Dermis blood vessel endothelial cell (primary cell): ENCODE measurements at regions not wholly inside any gene's neighbourhood (a gene's known extent, or its start where the extent isn't known, plus 50 kb on each side); places are given as distances from the start of the nearest gene placed in this dataset.
A peak's percentile ranks its signal among the peaks of the same experiment; 100 is the strongest.

ENCODE experiments used
- DNase-seq: peaks from one replicate; pipeline ENCODE4 v3.0.0; 2010

DNA sequence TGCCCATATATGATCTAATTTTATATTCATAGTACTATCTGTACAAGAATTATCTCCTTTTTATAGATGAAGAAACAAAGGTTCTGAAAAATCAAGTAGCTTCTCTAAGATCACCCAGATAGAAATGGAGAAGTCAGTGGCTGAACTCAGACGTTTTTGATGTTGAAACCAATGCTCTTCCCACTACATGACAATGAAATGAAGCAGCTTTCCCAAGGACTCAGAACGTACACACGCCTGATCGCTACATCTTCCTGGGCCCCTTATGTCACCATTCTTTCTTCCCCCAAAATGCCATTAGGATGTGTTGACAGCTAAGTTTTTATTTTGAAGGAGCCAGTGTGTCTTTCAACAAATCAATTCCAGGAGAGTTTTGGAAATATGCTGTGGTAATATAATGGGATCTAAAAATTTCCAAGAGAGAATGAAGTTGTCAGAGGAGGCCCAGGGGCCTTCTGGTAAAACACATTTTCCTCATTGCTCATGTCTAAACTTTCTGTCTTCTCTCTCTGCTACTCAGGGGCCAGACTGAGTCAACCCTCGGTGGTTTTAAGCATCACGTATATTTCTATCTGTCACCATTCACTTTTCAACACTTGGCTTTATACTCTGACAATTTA lies 98.1 kb upstream of the COL21A1 start:
- no peak for DNase-seq

DNA sequence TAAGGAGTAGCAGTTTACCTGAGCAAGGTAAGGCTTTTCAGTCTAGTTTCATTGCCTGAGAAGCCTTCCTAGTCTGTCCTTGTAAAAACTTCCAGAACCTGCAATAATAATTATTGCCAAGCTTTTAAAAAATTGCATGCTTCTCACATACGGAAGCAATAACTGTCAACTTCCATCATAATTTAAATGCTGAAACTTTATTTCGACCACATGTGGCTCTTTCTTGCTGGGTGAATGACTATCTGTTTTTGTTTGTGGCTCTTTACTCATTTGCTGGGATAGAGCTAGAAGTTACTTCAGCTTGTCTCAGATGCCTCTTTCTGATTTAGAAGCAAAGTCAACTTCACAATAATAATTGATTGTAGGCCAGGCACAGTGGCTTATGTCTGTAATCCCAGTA lies 95.9 kb upstream of the COL21A1 start:
- no peak for DNase-seq

DNA sequence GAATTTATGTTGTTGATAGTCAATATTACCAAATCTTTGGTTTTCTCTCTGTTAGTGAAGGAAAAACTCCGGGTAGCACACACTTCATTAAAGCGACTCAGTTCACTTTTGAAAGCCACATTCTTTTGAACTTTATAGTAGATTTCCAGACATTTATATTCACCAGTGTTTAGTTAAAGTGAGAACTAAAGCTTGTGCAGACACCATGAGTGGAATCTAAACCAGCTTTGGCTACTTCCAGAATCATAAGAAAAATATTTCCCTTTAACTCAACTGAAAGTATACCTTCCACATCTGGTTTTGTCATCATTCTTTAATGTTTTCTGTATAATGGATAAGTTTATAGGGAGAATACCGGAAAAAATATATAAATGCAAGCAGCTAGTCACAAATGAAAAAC lies 92.1 kb upstream of the COL21A1 start:
- no peak for DNase-seq

DNA sequence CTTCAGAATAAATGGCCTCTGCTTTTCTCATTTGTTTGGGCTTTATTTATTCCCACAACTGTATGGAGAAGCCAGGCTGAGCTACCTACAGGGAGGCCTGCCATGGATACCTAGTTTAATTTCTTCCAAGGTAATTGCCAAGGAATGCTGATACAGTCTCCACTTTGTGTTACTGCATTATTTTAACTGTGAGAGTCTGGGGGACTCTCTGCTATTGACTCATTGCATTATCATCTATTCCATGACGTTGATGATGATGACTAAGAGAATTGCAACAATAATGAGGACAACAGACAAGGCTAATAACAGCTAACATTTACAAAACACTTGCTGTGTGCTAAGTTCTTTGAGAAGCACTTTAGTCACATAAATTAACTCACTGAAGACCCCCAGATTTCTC lies 88.3 kb upstream of the COL21A1 start:
- DNase-seq: peak; percentile 64

DNA sequence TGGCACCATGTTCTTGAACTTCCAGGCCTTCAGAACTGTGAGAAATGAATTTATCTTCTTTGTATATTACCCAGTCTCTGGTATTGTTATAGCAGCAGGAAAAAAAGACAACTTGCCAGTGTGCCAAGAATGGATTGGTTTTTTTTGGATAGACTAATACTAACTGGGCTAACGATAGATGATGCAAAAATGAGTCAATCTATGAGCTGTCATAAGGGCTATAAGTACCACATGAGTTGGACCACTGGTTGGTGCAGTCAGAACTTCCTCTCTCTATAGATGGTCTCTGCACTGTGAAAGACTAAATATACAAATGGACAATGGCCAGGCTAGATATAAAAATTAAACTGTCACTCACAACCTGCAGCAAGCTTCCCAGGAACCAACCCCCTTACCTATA lies 87.6 kb upstream of the COL21A1 start:
- DNase-seq: peak; percentile 69

DNA sequence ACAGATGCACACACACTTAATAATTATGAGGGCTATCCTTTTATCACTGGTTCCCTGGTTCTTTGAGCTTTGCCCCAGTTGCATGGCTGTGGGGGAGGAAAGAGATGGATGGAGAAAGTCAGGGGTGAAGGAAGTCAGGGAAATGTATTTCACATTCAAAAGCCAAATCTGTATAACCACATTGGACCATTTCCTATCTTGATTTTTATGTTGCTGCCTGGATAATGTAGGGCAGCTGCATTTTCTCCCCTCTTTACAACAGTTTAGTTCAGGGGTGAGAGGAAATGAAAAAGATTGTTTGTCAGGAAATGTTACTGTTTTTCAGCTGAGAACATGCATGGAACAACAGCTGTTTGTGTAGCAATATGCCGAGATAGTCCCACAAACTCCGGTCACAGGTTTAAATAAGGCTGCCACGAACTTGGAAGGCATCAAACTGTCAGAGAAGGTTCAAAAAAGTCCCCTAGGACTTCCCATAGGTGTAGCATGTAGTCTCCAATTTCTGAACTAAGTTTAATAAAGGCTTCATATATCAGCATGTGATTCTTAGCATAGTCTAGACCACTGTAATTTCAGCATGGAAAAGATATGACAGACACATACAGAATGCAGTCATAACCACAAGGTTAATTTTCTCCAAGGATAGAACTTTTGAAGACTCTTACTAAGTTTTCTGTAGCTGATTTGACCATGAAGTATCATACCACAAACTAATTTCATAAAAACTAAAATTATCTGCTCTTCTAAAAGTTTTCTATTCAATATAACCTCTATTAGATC lies 82.1 kb upstream of the COL21A1 start:
- peak; percentile 79 for DNase-seq

DNA sequence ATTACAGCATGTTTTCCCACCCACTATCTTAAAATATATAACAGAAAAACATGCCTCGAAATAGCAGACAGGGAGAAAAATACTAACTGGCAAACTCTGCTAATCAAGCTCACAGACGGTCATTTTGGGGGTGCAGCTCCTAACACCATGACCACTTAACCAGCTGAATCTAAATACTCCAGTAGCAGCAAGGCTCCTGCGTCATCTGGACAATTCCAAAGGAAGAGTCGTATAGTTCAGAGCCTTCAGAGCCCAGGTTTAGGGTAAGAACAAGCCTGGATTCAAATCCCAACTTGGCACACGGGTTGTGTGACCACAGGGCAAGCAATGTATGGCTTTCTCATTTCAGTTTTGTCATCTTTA lies 81.3 kb upstream of the COL21A1 start:
- DNase-seq: peak; percentile 33

DNA sequence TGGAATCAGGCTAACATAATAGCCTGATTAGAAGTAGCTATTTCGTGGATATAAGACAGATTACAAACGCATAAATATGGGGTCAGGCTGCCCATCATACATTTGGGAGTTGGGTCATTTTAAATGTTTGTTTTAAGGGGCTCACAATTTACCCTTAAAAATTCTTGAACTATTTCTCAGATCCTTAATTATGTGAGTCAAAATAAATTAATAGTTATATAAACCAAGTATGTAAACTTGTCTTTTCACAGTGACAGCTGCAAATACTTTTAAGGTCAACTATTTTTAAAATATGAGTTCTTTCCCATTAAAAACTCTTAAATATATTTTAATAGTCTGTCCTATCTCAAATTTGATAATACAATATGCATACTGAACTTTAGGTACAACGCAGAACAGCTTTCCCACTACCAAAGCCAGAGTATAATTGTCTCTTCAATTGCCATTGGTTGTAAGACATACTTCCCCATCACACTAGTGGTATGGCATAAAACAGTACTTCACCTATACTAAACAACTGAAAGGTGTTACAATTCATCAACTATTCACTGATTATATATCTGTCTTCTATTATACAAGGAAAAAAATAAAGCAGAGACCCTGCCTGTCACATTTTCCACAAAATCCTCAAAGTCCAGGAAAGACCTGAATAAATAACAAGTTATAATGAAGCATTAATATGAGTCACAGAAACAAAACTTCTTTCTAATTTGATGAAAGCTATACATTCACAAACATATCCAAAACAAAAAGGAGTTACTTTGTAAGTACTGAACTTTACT lies 80.8 kb upstream of the COL21A1 start:
- peak; percentile 53 for DNase-seq

DNA sequence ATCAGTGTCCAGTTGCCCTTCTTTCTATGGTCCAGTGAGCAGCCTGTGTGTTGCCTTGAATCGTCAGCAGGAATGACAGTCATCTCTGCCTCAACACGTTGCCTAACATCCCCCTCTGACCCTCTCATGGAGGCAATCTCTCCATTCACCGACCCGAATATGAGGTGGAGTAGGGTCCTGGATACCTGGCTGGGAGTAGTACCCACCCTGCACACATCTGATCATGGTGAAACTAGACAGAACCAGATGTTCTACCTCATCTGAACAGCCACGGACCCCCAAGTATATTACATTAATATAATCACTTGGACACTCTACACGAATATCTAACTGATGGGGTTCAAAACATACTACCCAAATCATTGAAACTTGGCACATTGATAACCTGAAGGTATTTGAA lies 77.0 kb upstream of the COL21A1 start:
- no peak for DNase-seq

DNA sequence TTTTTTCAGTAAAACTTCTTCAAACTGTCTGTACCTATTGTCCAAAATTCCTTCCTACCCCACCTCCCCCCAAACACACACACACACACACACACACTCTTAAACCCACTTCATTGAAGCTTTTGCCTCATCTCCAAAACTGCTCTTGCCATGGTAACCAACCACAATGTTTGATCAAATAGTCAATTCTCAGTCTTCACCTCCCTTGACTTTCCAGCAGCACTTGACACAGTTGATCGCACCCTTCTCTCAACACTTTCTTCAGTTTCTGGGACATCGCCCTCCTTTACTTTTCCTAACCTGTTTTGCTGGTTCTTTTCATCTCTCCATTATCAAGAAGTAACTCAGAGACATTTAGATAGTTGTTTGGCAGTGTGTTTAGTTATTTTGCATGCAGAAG lies 71.5 kb upstream of the COL21A1 start:
- no peak for DNase-seq

DNA sequence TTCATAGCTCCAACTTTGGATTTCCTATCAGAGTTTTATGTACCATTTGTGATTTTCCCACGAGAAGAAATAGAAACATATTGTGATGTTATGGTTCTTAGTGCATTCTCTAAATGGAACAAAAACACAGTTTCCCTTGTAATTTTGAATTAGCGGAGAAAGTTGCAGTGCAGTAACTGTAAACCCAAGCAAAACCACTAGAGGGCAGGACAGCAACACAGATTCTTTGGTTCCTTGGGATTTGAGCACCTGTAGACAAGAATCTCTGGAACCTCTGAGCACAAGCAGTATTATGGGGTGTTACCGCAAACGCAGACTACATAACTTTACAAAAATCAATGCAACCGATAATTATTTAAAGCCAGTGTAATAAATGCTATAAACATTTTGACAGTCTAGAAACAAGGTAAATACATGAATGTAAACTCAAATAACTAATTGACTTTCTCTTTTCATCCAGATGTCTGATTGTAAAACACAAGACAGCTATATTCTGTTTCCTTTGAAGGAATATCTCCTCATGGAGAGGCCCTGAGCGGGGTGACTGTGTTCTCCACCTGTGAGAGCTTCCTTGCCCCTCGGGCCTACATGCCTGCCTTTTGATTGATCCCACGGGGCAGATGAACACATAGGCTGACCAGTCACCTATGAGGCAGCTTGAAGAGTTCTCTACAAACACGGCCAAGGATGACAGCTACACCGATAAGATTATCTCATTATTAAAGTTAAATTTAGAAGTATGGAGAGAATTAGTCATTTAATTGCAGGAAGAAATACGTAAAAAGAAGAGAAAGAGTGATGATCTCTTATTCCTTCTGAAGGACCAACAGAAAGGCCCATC lies 67.5 kb upstream of the COL21A1 start:
- peak; percentile 79 for DNase-seq

DNA sequence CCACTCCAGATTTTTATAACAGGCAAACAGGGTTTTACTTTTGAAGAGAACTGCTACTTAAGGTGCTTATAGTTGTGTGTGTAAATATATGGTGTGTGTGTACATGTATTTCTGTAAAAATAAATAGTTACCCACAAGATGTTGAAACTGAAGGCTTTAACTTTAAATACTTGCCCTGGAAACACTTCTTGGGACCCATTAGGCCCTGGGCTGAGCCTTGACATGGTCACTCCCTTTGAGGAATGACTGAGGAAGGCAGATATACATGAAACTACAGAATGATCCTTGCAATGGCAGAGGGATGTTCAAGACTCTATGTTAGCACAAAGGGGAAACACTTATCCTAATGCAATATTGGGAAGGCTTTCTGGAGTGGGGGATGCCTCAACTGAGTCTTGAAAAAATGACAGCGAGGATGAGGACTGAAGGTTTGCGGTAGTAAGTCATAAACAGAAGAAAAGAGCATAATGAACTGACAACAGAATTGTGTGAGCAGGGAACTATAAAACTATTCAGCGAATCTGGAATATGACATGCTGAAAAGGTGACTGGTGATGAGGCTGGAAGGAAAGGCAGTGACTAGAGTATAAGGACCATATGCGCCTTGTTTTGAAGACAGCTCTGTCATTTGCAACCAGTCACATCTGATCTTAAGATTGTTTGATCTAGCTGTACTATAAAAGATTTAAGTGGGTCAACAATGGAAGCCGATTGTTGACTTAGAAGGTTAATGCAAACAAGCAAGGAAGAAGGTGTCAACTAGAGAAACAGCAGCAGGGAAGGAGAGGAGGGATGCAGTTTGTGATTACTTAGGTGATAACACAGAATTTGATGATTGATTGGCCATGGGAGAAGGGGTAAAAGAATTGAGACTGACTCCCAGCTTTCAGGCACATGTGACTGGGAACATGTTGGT lies 64.4 kb upstream of the COL21A1 start:
- DNase-seq: no peak

DNA sequence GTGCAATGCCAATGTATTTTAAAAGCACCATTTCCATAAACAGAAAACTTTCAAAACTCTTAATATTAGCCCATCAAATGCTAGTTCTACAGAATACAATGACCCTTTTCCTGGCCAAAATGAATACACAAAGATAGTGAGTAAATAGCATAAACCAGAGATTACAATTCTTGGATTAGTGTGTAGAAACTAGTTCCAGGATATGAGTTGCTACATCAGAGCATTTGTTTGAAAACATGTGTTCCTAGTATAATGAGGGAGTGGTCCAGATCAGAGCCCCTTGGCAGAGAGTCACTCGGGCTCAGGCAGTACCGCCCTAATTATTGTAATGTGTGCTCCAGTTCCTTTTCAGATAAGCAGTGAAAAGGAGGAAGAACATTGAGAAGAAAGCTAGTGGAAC lies 63.7 kb upstream of the COL21A1 start:
- no peak for DNase-seq

DNA sequence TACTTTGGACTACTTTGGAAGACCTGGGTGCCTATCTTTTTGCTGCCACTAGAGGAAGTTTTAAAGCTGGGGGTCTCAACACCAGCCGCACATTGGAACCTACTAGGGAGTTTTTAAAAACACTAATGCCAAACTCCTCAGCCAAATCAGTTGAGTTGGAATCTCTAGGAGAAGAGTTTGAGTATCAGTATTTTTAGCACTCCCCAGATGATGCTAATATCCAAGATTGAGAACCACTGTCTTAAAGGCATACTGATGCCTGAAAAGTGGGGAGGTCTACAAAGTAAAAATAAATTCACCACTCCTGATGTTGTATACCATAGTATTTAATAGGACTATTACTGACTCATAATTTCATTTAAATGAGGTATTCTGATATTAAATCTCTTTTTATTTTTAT lies 62.9 kb upstream of the COL21A1 start:
- DNase-seq: no peak

DNA sequence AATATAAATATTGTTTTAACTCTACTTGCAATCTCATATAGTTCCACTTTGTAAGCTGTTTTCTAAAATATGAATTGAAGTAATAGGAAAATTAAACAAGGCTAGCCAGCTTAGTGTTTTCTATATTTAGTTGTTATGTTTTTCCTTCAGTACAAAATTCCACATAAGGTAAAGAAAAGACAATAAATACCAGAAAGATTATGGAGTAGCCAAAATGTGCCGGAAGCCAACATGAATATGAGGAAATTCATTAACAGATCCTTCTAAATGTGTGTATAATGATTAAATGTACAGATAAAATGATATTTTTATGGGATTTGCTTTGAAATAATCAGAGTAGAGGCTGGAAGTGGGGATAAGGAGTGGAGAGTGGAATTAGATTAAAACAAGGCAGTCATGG lies 52.5 kb upstream of the COL21A1 start:
- DNase-seq: peak; percentile 49

DNA sequence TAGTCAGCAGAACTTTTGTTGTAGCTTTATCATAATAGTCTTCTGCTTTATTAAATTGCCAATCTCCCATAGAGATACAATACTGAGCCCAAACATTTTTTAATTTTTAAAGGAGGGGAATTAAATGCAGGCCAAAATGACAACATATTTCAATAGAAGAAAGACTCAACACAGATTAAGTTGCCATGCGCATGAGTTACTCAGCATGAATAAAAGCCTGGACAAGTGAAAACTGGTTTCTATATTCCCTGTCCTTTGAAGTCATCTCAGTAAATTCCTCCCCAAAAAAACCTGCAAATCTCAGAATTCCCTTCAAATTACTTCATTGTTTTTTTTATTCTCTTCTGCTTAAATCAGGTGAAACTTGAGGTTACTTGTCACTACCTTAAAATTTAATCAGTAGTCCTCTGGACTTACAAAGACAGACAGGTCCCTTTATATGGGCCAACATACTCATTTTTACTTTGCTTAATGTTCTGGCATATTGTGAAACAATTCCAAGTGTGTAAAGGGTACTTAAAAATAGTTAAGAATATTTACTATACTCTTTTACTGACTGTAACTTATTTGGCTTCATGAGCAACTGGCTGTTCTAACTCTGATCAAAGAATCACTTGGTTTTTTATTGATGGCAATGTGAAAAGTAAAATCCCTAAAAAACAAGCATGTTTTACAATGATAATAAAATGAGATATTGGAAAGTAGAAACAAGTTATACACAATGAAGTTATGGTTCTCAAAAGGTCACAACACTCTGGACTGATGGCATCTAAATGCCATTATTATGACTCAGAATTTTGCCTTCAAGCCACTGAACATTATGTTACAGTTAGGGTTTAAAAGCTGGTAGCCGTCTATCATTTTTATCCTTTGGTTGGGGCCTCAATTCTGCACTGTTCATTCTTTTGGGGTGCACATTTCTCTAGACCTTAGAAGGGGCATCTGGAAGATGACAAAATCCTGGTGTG lies 49.9 kb upstream of the COL21A1 start:
- peak; percentile 23 for DNase-seq
